ENCODE measurements at regions not wholly inside any gene's neighbourhood (a gene's known extent, or its start where the extent isn't known, plus 50 kb on each side); places are given as distances from the start of the nearest gene placed in this dataset.
"Not testable (repeated sequence)": the region's sequence is repeated elsewhere in the genome, so short reads cannot be mapped to it uniquely, and the experiment has no call there.

- DNase-seq, result no peak
Observed at GRCh38 chr6:93183531-93183972, 235.8 kb downstream of the EPHA7 start.

- DNase-seq, result no peak
Observed at GRCh38 chr6:93182938-93183479, 236.3 kb downstream of the EPHA7 start.

DNA sequence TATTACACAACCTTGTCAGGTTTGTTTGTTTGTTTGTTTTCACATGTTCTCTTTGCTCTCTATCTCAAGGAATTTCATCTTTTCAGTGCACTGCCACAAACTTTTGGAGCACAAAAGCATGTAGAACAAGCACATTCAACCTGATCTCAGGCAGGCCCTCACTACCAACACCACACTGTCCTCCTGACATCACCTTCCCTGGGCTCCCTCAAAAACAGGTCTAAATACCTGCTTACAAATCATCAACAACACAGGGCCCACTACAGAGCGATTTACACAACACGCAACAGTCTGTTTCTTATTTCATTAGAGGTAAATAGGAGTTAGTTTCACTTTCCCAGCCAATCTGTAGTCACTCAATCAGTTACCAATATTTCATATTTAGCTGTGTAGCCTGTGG lies 241.4 kb downstream of the EPHA7 start:
- no peak for DNase-seq

DNA sequence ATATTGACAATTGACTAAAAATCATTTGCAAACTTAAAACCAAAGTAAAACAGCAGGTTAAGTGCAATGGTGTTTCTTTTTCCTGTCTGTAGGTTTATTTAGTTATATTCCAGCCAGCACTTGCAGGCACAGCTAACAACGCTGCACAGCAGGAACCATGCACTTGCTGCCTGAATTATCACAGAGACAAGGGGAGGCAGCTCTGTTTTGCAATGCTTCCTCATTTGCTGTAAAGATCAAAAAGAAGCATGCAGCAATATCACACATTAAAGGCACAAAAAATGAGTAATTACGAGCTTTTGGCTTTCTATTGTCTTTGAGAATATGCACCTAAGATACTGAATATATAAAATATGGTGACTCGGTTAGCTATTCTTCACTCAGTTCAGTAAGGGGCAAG lies 241.9 kb downstream of the EPHA7 start:
- no peak for DNase-seq

DNA sequence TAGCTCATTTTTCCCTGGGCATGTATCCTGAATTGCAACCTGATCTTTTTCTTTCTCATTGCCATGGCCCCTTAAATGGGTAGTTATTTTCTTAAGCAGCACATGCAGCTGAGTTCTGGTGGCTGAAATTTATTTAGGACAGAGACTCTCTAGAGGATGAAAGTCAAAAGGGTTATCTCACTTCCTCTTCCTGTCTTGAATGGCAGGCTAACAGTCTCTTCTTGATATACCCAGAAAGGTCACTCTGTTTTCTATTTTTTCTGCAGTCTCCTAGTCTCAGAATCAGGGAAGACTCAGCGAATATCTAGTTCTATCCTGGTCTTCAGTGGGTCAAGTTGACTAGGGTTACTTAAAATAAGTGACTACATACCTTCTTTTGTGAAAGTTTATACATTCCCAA lies 243.3 kb downstream of the EPHA7 start:
- DNase-seq, result no peak

- DNase-seq, result not testable (repeated sequence)
Observed at GRCh38 chr6:93173573-93173972, 245.8 kb downstream of the EPHA7 start.

DNA sequence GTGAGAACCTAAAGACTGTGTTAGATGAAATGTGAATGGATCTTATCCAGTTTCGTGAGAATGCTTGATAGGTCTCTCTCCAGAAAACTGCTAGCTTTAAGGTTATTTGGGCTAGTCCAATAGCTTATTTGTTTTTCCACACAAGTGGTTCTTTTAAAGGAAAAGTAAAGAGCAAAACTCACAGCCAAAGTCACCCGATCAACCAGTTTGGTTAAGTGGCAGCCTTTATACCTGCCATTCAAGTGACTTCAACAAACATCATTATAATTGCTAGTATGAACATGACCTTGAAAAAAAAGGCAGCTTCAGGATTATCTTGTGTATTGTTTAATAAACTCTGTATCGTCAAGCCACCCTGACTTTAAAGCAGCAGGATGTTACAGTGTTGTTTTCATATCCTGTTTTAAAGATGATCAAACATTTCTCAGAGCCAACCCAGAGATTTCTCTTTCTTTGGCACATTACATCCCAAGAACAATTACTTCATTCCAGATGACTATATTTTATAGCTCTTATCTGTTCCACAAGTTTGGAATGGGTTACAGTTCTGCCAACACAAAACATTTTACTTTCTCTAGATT lies 253.4 kb downstream of the EPHA7 start:
- no peak for DNase-seq

DNA sequence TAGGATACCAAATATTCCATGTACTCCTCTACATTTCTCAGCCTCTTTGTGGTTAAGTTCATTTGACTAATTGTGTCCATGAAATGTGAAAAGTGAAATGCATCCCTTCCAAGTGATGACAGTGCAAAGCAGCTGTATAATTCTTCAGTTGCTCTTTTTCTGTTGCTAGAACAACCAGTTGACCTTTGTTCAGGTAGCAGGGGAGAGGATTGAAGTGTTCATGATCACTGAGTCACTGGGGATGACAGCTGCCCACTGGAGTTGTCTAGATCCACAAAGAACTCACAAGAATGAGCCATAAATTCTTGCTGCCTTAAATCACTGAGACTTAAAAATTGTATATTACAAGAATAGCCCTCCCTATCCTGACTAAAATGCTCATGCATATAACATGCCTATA lies 254.6 kb downstream of the EPHA7 start:
- no peak for DNase-seq

DNA sequence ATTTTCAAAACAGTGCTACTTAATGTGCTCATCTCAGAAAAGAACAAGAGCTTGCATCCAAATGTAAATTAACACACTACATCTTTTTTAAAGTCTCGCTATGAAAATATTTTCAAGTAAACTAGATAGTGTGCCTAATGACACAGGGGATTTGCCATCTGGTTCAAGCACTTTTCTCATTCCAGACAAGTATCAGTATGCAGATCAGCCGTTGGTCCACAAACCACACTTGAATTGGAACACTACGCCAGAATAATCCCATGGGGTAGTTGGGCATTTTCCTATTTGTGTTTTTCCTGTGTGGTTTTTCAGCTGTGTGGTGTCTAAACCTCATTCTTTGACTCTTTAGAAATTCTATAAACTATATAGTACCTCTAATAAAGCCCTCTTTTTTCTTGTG lies 256.2 kb downstream of the EPHA7 start:
- no peak for DNase-seq

GRCh38 chr6:93139408-93140081 lies 279.8 kb downstream of the EPHA7 start:
- no peak for DNase-seq

- no peak for DNase-seq
Observed at GRCh38 chr6:93136111-93136510, 283.2 kb downstream of the EPHA7 start.

DNA sequence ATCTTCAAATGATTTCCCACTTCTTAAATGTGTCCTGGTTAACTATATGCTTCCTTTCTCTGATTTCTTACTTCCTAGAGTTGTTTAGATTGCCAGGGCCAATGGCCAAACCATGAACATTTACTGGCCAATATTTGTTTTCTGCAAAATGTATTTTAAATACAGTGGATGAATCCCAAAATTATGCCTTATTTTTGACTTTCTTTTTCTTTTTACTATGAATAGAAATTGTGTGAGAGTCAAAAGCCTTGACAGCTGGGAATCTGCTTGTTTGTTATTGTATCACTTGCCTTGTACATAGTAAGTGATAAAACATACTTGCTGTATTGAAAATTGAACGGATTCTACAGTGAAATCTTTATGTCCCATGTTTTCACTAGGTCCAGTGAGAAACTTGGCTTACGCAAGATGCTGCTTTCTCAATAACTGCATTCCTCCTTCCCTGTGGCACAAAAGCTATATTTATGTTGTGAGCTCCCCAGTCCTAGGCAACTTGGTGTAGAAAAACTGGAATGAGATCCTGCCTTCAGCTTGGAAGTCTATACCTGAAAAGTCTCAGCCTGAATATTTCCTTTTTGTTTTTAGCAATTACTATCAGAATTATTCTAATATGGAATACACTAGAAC lies 295.2 kb downstream of the EPHA7 start:
- DNase-seq, result no peak

- no peak for DNase-seq
Observed at GRCh38 chr6:93123585-93123984, 295.8 kb downstream of the EPHA7 start.

GRCh38 chr6:93120154-93120742 lies 299.1 kb downstream of the EPHA7 start:
- DNase-seq, result no peak

GRCh38 chr6:93105907-93106306 lies 313.5 kb downstream of the EPHA7 start:
- no peak for DNase-seq

GRCh38 chr6:93105017-93105416 lies 314.3 kb downstream of the EPHA7 start:
- DNase-seq, result no peak

DNA sequence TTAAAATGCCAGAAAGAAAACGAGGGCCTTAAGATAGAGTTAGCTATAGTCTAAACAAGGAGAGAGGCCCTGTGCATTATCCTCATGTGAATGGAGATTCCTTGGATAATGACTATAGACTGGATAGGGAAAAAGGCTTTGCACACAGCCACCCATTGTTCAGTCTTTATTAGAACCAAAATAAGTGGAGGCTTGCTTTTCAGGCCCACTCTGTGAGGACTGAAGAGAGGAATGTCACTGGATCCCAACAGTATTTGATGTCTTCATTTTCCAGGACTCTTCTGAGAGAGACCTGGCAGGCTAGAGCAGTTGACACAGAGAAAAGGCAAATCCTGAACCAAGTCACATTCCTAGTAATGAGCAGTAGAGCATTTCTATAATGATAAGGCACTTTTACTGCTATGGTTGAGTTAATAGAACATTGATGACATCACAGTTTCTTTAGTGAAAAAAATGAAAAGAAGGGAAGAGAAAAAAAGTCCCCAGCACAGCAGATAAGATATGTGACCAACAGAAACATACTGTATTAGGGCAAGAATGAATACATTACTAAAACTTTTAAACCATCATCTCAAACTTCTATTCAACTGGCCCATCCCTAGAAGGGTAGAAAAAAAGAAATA lies 315.1 kb downstream of the EPHA7 start:
- DNase-seq, result no peak

GRCh38 chr6:93088621-93089501 lies 330.5 kb downstream of the EPHA7 start:
- DNase-seq, result no peak

DNA sequence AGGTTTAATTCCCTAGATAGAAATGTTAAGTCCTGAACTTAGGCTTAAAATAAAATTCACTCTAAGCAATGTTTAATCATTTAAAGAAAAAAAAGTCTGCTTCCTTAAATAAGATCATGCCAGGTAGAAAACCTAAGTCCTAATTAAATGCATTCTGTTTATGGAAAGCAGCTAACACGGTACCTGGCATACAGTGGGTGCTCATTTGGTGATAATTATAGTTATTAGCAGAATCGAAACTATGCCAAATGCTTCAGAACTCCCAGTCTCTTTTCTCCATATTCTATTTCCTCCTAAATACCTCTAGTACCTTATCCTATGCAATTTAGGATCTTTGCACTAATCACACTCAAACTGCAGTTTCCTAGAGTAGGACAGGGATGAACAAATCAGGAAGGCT lies 331.8 kb downstream of the EPHA7 start:
- DNase-seq, result no peak

DNA sequence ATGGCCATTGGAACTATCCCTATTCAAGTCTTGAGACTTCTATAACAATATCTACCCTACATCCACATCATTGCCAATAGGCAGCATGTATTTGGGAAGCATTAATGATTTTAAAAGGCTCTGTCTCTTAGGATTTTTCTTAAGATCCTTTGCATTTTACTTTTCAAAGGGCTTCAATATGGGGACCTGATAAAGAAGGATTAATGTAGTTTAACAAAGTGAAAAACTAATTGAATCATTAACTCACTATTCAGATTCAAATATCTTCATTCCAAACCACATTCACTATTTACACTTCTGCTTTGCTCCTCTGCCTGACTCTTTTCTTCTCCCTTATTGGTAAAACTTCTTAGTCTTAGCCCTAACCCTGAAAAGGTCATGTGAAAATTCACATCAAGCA lies 333.0 kb downstream of the EPHA7 start:
- no peak for DNase-seq

- no peak for DNase-seq
Observed at GRCh38 chr6:93083337-93084230, 335.8 kb downstream of the EPHA7 start.

All from stimulated activated CD4-positive, alpha-beta T cell treated with anti-CD3 and anti-CD28 coated beads, Interleukin-2, amount 100 ng/mL, for 24 hours (primary cell).